22Rv1 (cell line): ENCODE measurements at regions not wholly inside any gene's neighbourhood (a gene's known extent, or its start where the extent isn't known, plus 50 kb on each side); places are given as distances from the start of the nearest gene placed in this dataset.
"Not testable (repeated sequence)": the region's sequence is repeated elsewhere in the genome, so short reads cannot be mapped to it uniquely, and the experiment has no call there.

ENCODE experiments used
- H3K27ac ChIP-seq: fragments of 450-650 bp; 2 replicates; pipeline ENCODE4 v1.5.1; 2017
- ZFX ChIP-seq: fragments of 450-650 bp; IDR thresholded peaks from 2 replicates; pipeline ENCODE4 v1.6.1; 2017; ENCODE audit warnings: antibody characterized with exemption, borderline replicate concordance
- TF ChIP-seq, protein P1 (sequence below): fragments of 450-650 bp; IDR thresholded peaks from 2 replicates; pipeline ENCODE4 v1.5.1; 2017; ENCODE audit warnings: mild to moderate bottlenecking

- H3K27ac ChIP-seq = no peak overlapping the region
- TF ChIP-seq, protein P1, sequence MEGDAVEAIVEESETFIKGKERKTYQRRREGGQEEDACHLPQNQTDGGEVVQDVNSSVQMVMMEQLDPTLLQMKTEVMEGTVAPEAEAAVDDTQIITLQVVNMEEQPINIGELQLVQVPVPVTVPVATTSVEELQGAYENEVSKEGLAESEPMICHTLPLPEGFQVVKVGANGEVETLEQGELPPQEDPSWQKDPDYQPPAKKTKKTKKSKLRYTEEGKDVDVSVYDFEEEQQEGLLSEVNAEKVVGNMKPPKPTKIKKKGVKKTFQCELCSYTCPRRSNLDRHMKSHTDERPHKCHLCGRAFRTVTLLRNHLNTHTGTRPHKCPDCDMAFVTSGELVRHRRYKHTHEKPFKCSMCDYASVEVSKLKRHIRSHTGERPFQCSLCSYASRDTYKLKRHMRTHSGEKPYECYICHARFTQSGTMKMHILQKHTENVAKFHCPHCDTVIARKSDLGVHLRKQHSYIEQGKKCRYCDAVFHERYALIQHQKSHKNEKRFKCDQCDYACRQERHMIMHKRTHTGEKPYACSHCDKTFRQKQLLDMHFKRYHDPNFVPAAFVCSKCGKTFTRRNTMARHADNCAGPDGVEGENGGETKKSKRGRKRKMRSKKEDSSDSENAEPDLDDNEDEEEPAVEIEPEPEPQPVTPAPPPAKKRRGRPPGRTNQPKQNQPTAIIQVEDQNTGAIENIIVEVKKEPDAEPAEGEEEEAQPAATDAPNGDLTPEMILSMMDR = no peak
- no peak for TF ChIP-seq ZFX
Observed at GRCh38 chr3:26920646-26921478, 298.3 kb downstream of the LRRC3B start.

- TF ChIP-seq ZFX = no peak
- TF ChIP-seq, protein P1 = no peak
- no peak overlapping the region for H3K27ac ChIP-seq
Observed at GRCh38 chr3:26931896-26932295, 309.3 kb downstream of the LRRC3B start.

DNA sequence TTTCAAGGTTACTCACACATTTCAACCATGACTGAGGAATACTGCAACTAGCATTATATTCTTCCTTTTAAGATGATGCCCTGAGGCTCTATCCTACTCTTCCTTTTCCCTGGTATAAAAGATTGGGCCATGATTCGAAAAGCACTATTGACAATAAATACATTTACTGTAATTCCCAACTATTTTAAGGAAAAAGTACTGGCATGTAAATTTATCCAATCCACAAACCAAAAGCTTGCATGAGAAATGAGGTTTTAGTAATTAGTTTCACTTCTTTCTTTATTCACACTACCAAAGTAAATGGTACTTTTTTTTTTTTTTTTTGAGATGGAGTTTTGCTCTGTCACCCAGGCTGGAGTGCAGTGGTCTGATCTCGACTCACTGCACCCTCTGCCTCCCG, 310.2 kb downstream of the LRRC3B start:
- no peak overlapping the region for H3K27ac ChIP-seq
- TF ChIP-seq, protein P1 = no peak
- TF ChIP-seq ZFX = no peak

GRCh38 chr3:26945480-26945879, 322.9 kb downstream of the LRRC3B start:
- H3K27ac ChIP-seq = not testable (repeated sequence)

GRCh38 chr3:26960382-26960781, 337.8 kb downstream of the LRRC3B start:
- H3K27ac ChIP-seq = no peak overlapping the region
- TF ChIP-seq, protein P1 = no peak
- no peak for TF ChIP-seq ZFX

DNA sequence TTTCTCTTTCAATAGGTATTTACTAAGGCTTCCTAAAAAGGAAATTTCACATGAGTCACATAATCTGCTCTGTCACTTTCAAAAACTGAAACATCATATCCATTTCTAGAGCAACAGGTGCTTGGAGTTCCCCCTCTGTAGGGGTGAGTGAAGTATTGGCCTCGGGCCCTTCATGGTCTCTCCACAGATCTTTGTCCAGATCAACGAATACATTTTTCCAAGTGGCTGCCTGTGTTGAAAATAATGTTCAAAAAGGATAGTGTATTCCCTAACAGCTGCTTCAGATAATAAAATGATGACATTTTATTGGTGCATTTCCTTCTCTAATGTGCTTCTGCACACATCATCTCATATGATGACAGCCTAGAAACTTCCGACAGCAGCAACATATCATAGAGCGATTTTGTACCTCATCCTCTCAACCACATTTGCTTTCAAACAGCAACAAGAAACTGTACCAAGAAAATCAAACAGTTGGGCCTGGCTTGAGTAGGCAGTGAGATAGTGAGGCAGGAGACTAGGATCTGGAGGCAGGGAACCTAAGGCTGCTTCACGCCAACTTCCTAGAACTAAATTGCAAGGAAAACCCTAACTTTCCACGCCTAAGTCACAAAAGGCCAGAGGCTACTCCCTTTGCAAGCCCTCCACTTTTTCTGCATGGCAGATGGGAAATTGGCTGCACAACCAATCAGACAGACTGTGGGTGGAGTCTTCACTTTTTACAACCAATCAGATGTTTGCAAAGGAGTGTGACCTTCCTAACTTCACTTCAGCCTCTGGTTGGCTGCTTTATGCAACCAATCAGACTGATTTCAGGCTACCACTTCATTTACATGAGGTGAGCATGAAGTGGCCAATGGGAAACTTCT, 340.2 kb downstream of the LRRC3B start:
- TF ChIP-seq, protein P1 = no peak
- TF ChIP-seq ZFX = no peak
- no peak overlapping the region for H3K27ac ChIP-seq

DNA sequence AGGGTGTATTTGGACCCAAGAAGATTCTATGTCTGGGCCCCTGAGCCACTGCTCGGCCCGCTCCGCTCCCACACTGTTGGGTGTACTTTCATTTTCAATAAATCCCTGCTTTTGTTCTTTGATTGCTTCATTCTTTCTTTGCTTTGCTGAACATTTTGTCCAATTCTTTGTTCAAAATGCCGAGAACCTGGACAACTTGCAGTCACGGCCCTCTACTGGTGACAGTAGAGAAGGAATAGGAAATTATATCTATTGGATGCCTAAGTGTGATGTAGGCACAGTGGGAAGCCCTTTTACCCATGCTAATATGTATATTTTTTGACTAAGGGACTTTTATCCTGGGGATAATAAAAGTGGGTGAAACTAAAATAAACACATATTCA, 340.8 kb downstream of the LRRC3B start:
- TF ChIP-seq ZFX = no peak
- TF ChIP-seq, protein P1 = peak; percentile 59
- no peak overlapping the region for H3K27ac ChIP-seq
